H1 (cell line): ENCODE measurements at regions not wholly inside any gene's neighbourhood (a gene's known extent, or its start where the extent isn't known, plus 50 kb on each side); places are given as distances from the start of the nearest gene placed in this dataset.

ENCODE experiments used
- CBX8 ChIP-seq: fragments of 300-800, 300-1000 bp; sonication (generic); IDR thresholded peaks from 2 replicates; pipeline ENCODE4 v1.7.1; 2016; ENCODE audit warnings: low read depth, low read length, borderline replicate concordance
- CHD2 ChIP-seq: IDR thresholded peaks from 2 replicates; pipeline ENCODE4 v1.6.1; 2012; ENCODE audit warnings: low read length, improper control_type of control experiment
- HDAC6 ChIP-seq: IDR thresholded peaks from one replicate; pipeline ENCODE4 v1.7.1; 2012; ENCODE audit warnings: low read depth, mild to moderate bottlenecking, inconsistent platforms, low read length, moderate library complexity
- RFX5 ChIP-seq: IDR thresholded peaks from 2 replicates; pipeline ENCODE4 v1.6.1; 2011; ENCODE audit warnings: low read depth, low read length, improper control_type of control experiment, borderline replicate concordance
- SAP30 ChIP-seq: fragments of 300-600 bp; sonication (generic); IDR thresholded peaks from 2 replicates; pipeline ENCODE4 v1.7.1; 2012; ENCODE audit warnings: low read length, moderate library complexity, mild to moderate bottlenecking, inconsistent platforms; ENCODE audit not compliant: insufficient read depth, insufficient replicate concordance
- ZNF274 ChIP-seq: IDR thresholded peaks from 2 replicates; pipeline ENCODE4 v1.7.0; 2012; ENCODE audit warnings: low read length, borderline replicate concordance; ENCODE audit errors: extremely low read depth
- TF ChIP-seq, protein P1 (sequence below): IDR thresholded peaks from 2 replicates; pipeline ENCODE4 v1.6.1; 2012; ENCODE audit warnings: inconsistent platforms
- TF ChIP-seq, protein P2 (sequence below): IDR thresholded peaks from 2 replicates; pipeline ENCODE4 v1.6.1; 2011; ENCODE audit warnings: low read length, improper control_type of control experiment

DNA sequence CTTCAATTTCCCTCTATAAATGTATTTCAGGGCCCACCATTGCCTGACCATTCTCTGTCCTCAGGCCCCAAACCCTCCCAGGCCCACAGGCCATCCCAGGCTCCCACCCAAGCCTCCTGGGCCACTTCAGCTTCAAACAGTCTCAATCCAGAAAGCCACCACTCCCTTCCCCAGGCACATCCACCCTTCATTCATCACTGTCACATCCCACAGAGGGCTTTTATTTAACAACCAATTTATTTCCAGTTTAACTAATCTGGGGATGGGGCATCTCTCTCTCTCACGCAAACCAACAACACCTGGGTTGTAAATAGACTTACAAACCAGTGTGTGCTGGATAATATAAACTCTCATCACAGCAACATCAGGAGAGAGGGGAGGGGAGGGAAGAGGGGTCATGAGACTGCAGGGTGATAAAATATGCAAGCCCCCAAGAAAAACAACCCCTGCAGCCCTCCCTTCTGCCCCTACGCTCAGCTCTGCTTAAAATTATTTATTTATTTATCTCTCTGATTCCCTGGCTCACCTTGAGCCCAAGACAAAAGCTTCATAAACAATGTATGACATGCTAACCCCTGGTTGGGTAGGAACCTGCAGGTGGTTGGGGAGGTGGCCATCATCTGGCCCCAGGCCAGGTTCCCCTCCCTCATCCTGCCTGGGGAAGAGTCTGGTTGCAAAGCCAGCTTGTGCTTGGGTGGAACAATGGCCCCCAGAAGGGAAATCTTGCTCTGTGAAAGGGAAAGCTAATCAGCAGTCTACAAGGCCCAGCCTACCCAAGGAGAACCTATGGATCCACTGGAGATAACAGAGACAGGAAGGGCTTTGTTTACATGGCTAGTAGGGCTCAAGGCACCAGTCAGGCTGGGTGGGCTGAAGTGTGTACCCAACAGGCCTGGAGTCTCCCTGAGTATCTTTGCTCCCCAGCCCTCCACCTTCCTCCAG lies 359.2 kb downstream of the BUD13 start (continued):
- TF ChIP-seq, protein P1, sequence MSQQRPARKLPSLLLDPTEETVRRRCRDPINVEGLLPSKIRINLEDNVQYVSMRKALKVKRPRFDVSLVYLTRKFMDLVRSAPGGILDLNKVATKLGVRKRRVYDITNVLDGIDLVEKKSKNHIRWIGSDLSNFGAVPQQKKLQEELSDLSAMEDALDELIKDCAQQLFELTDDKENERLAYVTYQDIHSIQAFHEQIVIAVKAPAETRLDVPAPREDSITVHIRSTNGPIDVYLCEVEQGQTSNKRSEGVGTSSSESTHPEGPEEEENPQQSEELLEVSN = no peak
- TF ChIP-seq, protein P2, sequence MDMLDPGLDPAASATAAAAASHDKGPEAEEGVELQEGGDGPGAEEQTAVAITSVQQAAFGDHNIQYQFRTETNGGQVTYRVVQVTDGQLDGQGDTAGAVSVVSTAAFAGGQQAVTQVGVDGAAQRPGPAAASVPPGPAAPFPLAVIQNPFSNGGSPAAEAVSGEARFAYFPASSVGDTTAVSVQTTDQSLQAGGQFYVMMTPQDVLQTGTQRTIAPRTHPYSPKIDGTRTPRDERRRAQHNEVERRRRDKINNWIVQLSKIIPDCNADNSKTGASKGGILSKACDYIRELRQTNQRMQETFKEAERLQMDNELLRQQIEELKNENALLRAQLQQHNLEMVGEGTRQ = no peak
- no peak for TF ChIP-seq CHD2
- TF ChIP-seq CBX8 = no peak
- no peak for TF ChIP-seq RFX5
- TF ChIP-seq SAP30 = no peak
- TF ChIP-seq HDAC6 = no peak
- TF ChIP-seq ZNF274 = no peak
